GM12878 (cell line): ENCODE measurements at regions not wholly inside any gene's neighbourhood (a gene's known extent, or its start where the extent isn't known, plus 50 kb on each side); places are given as distances from the start of the nearest gene placed in this dataset.

Source experiments
- ATAC-seq: fragments of 200-7000 bp; cut with Tn5 transposase; 3 replicates; pipeline ENCODE4 v1.9.1; 2020; ENCODE audit warnings: mild to moderate bottlenecking, moderate library complexity
- BruUV-seq: library from RNA; stranded (reverse); fragments of 400-500 nt; replicated peaks from 2 replicates; lab custom pipeline; 2021; lab: Mats Ljungman, UMichigan
- CTCF ChIA-PET: fragments of 300-600 bp; sonication (Branson Sonifier 250); formaldehyde crosslinking; extraction: SDS; loops from one replicate; lab custom pipeline; 2021; ENCODE audit warnings: inconsistent platforms; lab: Yijun Ruan, JAX
- POLR2A ChIA-PET: fragments of 350-600 bp; formaldehyde crosslinking; extraction: SDS; loops from one replicate; lab custom pipeline; 2021; ENCODE audit warnings: inconsistent platforms; lab: Charles Lee
- RAD21 ChIA-PET: fragments of 300-600 bp; sonication (Branson Sonifier 250); formaldehyde crosslinking; loops from one replicate; lab custom pipeline; 2023; ENCODE audit warnings: antibody characterized with exemption; ENCODE audit not compliant: unreplicated experiment; lab: Charles Lee
- SMC1A ChIA-PET: fragments of 300-600 bp; sonication (Branson Sonifier 250); formaldehyde crosslinking; loops from one replicate; lab custom pipeline; 2023; ENCODE audit not compliant: unreplicated experiment, uncharacterized antibody; lab: Charles Lee
- DNase-seq: peaks from one replicate; pipeline ENCODE4 v3.0.0-alpha.2; 2011; ENCODE audit warnings: low read depth, low spot score
- FAIRE-seq: peaks from 3 replicates; lab custom pipeline; 2011; peaks lifted over from hg19 to GRCh38; lab: Jason Lieb, UNC
- H2AFZ ChIP-seq: 2 replicates; pipeline ENCODE4 v1.6.0; 2011; ENCODE audit warnings: low read depth, low read length, control low read depth; ENCODE audit not compliant: control insufficient read depth
- H3K27ac ChIP-seq: 2 replicates; pipeline ENCODE4 v1.5.1; 2011; ENCODE audit warnings: control low read depth; ENCODE audit not compliant: control insufficient read depth, insufficient read depth
- H3K27me3 ChIP-seq, 2 experiments: replicated peaks in 1 of 2; 2 replicates each; pipeline versions ENCODE4 v1.6.0 to v1.6.1; 2011; ENCODE audit warnings: low read length in 1 of 2; ENCODE audit not compliant: control insufficient read depth in 2 of 2, insufficient read depth in 2 of 2
- H3K36me3 ChIP-seq, 2 experiments: 2 replicates each; pipeline ENCODE4 v1.5.1; 2011; ENCODE audit warnings: low read length in 1 of 2; ENCODE audit not compliant: control insufficient read depth in 2 of 2, insufficient read depth in 2 of 2
- H3K4me1 ChIP-seq: 2 replicates; pipeline ENCODE4 v1.6.1; 2011; ENCODE audit warnings: mild to moderate bottlenecking, low read length, moderate library complexity, mixed read lengths; ENCODE audit not compliant: control insufficient read depth, insufficient read depth
- H3K4me2 ChIP-seq: 2 replicates; pipeline ENCODE4 v1.6.0; 2011; ENCODE audit warnings: control low read depth; ENCODE audit not compliant: control insufficient read depth, insufficient read depth
- H3K4me3 ChIP-seq: fragments of 200-600 bp; sonication (generic); 2 replicates; pipeline ENCODE4 v1.5.1; 2016
- H3K79me2 ChIP-seq: 2 replicates; pipeline ENCODE4 v1.6.0; 2011; ENCODE audit warnings: low read length; ENCODE audit not compliant: control insufficient read depth, insufficient read depth
- H3K9ac ChIP-seq: 2 replicates; pipeline ENCODE4 v1.8.0; 2011; ENCODE audit warnings: low read length, control low read depth, mixed read lengths; ENCODE audit not compliant: control insufficient read depth, insufficient read depth
- H3K9me3 ChIP-seq: replicated peaks from 3 replicates; pipeline ENCODE4 v1.5.1; 2011; ENCODE audit warnings: mild to moderate bottlenecking, low read length; ENCODE audit not compliant: control insufficient read depth, insufficient read depth
- H4K20me1 ChIP-seq: 2 replicates; pipeline ENCODE4 v1.6.0; 2011; ENCODE audit not compliant: control insufficient read depth, insufficient read depth
- ASH2L ChIP-seq: fragments of 300-600, 200-600 bp; sonication (generic); IDR thresholded peaks from 2 replicates; pipeline ENCODE4 v1.6.1; 2017; ENCODE audit warnings: low read depth, mild to moderate bottlenecking, borderline replicate concordance
- CEBPB ChIP-seq, 2 experiments: fragments of 150-350 bp in 1 of 2; IDR thresholded peaks; 2 replicates each; pipeline ENCODE4 v1.6.1; 2012 to 2014; ENCODE audit warnings: low read depth in 2 of 2, low read length in 2 of 2, borderline replicate concordance in 1 of 2, inconsistent platforms in 1 of 2
- FOXM1 ChIP-seq: IDR thresholded peaks from 2 replicates; pipeline ENCODE4 v1.6.1; 2012; ENCODE audit warnings: low read depth, mild to moderate bottlenecking, inconsistent platforms, low read length, moderate library complexity
- JUND ChIP-seq: IDR thresholded peaks from 2 replicates; pipeline ENCODE4 v1.6.1; 2012; ENCODE audit warnings: low read depth, mild to moderate bottlenecking, low read length, improper control_type of control experiment, moderate library complexity
- MEF2B ChIP-seq: fragments of 450-650 bp; IDR thresholded peaks from 2 replicates; pipeline ENCODE4 v1.6.1; 2018; ENCODE audit warnings: mild to moderate bottlenecking, moderate library complexity; ENCODE audit not compliant: partially characterized antibody, poor library complexity, severe bottlenecking
- NR2C2 ChIP-seq: IDR thresholded peaks from 2 replicates; pipeline ENCODE4 v1.6.1; 2011; ENCODE audit warnings: borderline replicate concordance, low read depth; ENCODE audit not compliant: control insufficient read depth, insufficient read length
- POU2F2 ChIP-seq: IDR thresholded peaks from 3 replicates; pipeline ENCODE4 v1.6.1; 2011; ENCODE audit warnings: low read depth, mild to moderate bottlenecking, low read length, borderline replicate concordance
- PRDM15 ChIP-seq: fragments of 450-650 bp; formaldehyde crosslinking; IDR thresholded peaks from 2 replicates; pipeline ENCODE4 v1.4.0; 2020; ENCODE audit warnings: mild to moderate bottlenecking, moderate library complexity
- SRF ChIP-seq, 2 experiments: IDR thresholded peaks; 2 replicates each; pipeline ENCODE4 v1.6.1; 2011; ENCODE audit warnings: low read depth in 2 of 2, low read length in 2 of 2, mild to moderate bottlenecking in 1 of 2, moderate library complexity in 1 of 2
- TBL1XR1 ChIP-seq: IDR thresholded peaks from 2 replicates; pipeline ENCODE4 v1.6.1; 2012; ENCODE audit warnings: low read depth, low read length, improper control_type of control experiment
- TCF7 ChIP-seq: IDR thresholded peaks from 2 replicates; pipeline ENCODE4 v1.6.1; 2014; ENCODE audit warnings: antibody characterized with exemption, borderline replicate concordance
- ZNF384 ChIP-seq: IDR thresholded peaks from 2 replicates; pipeline ENCODE4 v1.6.1; 2012; ENCODE audit warnings: low read depth, mild to moderate bottlenecking, low read length, improper control_type of control experiment, borderline replicate concordance
- ZNF622 ChIP-seq: fragments of 450-650 bp; IDR thresholded peaks from 2 replicates; pipeline ENCODE4 v1.6.1; 2017; ENCODE audit warnings: mild to moderate bottlenecking, inconsistent platforms
- WGBS: methylation state at CpG from one replicate; pipeline ENCODE4 v1.1.6; 2016; ENCODE audit warnings: low lambda C conversion rate; ENCODE audit not compliant: insufficient replicate concordance, insufficient coverage; ENCODE audit errors: missing lambda C conversion rate; 5-methylcytosine and 5-hydroxymethylcytosine counted together
- in situ Hi-C: fragments of 300-500 bp; cut with MboI; formaldehyde crosslinking; loops from 9 replicates; pipeline ENCODE4 v1.14.3; 2018; ENCODE audit warnings: mixed read lengths
- intact Hi-C: fragments of 100-400 bp; cut with micrococcal nuclease; formaldehyde crosslinking; loops from one replicate; pipeline ENCODE4 v1.14.2; 2022; ENCODE audit not compliant: unreplicated experiment
- TF ChIP-seq, protein P1 (sequence below): IDR thresholded peaks from 2 replicates; pipeline ENCODE4 v1.6.1; 2011; ENCODE audit warnings: low read depth, low read length, improper control_type of control experiment, borderline replicate concordance
- TF ChIP-seq, protein P2 (sequence below): fragments of 450-650 bp; IDR thresholded peaks from 2 replicates; pipeline ENCODE4 v1.6.1; 2017; ENCODE audit warnings: borderline replicate concordance

DNA sequence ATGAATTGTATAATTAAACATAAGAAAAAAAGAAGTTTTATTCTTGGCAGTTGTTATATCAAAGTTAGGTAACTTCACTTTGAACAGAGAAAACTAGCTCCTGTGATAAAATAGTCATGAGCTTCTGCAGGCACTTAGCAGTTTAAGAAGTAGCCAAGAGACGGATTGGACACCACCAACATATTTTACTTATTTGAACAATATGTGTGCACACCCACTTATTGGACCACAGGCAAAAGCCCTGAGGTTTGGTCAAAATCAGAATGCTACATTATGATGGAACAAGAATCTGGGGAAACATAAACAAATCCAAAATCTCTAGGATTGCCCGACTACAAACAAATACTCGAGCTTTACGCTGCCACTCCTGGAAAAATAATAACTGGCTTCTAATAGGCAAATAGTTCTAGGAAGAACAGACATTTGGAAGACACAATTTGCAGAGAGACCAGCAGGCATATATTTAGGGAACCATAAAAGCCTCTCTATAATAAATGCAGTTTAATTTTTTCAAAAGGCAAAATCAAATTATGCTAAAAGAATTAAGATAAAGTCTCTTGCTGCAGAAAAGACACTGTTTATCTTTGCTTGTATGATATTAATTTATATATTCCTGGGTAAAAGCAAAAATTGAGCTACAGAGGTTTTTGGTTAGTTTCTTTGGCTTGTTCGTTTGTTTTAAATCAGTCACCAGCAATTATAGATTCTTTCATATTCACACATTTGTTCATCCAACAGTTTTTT, 117.9 kb downstream of the CDC42EP3 start:
- no peak for FAIRE-seq
- intact Hi-C loops = no loop called here
- 98% methylated on average over 5 of the region's 5 CpGs for WGBS

More for the DNA sequence above, 117.9 kb downstream of the CDC42EP3 start:
- H3K36me3 ChIP-seq = no peaks in the 10 kb centered on the region
- H3K4me3 ChIP-seq = no peak overlapping the region
- ATAC-seq (no peak), DNase-seq (no peak)
- H3K27ac ChIP-seq = no peak overlapping the region
- H3K79me2 ChIP-seq = no peaks in the 10 kb centered on the region; the same call in 1 of the 2 replicates
- H3K9me3 ChIP-seq = peaks cover 4% of the 10 kb centered on the region
- ChIA-PET SMC1A (interaction anchor here (1.2 to 14.3 kb wide), 6 partner anchors 8 to 69 kb away, joined by 3 to 246 read pairs (median 25); no protein-coding TSS in a partner anchor), RAD21 (interaction anchor here (0.7 to 7.8 kb wide), 6 partner anchors 15 to 139 kb away, joined by 3 to 95 read pairs (median 3); no protein-coding TSS in a partner anchor), POLR2A (interaction anchor here (2.3 to 9.1 kb wide), 3 partner anchors 10 to 16 kb away, joined by 9 to 74 read pairs (median 39); no protein-coding TSS in a partner anchor), CTCF (interaction anchor here (0.7 to 6.1 kb wide), 6 partner anchors 13 to 139 kb away, joined by 3 to 35 read pairs (median 4); no protein-coding TSS in a partner anchor)
- H3K9ac ChIP-seq = no peak overlapping the region
- in situ Hi-C loops = no loop called here
- H2AFZ ChIP-seq = no peak overlapping the region
- no peak overlapping the region for H3K4me2 ChIP-seq
- H3K4me1 ChIP-seq = peaks cover 61% of the 10 kb centered on the region
- BruUV-seq = no TSS peak
- no peaks in the 10 kb centered on the region for H4K20me1 ChIP-seq
- no peaks in the 10 kb centered on the region for H3K27me3 ChIP-seq
- TF ChIP-seq POU2F2 (no peak), ZNF384 (no peak), PRDM15 (CRISPR knock-in tag) (no peak), TBL1XR1 (no peak), ASH2L (no peak), CEBPB (IDR thresholded peaks at IDR 0.05; ENCODE audit: borderline replicate concordance in 1 of 2, low read depth in 2 of 2, low read length in 2 of 2) (no peak), ZNF622 (no peak), SRF (IDR thresholded peaks at IDR 0.05; ENCODE audit: low read depth in 2 of 2, low read length in 2 of 2) (no peak), FOXM1 (no peak), JUND (no peak), TCF7 (no peak), MEF2B (no peak), NR2C2 (no peak)
- TF ChIP-seq, protein P1, sequence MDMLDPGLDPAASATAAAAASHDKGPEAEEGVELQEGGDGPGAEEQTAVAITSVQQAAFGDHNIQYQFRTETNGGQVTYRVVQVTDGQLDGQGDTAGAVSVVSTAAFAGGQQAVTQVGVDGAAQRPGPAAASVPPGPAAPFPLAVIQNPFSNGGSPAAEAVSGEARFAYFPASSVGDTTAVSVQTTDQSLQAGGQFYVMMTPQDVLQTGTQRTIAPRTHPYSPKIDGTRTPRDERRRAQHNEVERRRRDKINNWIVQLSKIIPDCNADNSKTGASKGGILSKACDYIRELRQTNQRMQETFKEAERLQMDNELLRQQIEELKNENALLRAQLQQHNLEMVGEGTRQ = no peak
- TF ChIP-seq, protein P2, sequence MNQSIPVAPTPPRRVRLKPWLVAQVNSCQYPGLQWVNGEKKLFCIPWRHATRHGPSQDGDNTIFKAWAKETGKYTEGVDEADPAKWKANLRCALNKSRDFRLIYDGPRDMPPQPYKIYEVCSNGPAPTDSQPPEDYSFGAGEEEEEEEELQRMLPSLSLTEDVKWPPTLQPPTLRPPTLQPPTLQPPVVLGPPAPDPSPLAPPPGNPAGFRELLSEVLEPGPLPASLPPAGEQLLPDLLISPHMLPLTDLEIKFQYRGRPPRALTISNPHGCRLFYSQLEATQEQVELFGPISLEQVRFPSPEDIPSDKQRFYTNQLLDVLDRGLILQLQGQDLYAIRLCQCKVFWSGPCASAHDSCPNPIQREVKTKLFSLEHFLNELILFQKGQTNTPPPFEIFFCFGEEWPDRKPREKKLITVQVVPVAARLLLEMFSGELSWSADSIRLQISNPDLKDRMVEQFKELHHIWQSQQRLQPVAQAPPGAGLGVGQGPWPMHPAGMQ = no peak
